ENCODE measurements at regions not wholly inside any gene's neighbourhood (a gene's known extent, or its start where the extent isn't known, plus 50 kb on each side); places are given as distances from the start of the nearest gene placed in this dataset.

- no peak for TF ChIP-seq EZH2 (IDR thresholded peaks at IDR 0.05; ENCODE audit: borderline replicate concordance, low read depth, low read length, severe bottlenecking)
- TF ChIP-seq CTCF (IDR thresholded peaks at IDR 0.05; ENCODE audit: borderline replicate concordance, extremely low read depth, low read length, poor library complexity, severe bottlenecking): no peak
Measured at GRCh38 chr1:10852998-10853520, 56.6 kb upstream of the CASZ1 start.

Measured in DND-41 (cell line).